AG09309 (cell line): ENCODE measurements at regions not wholly inside any gene's neighbourhood (a gene's known extent, or its start where the extent isn't known, plus 50 kb on each side); places are given as distances from the start of the nearest gene placed in this dataset.

Experiments used
- DNase-seq: peaks from one replicate; pipeline ENCODE4 v3.0.0-alpha.2; 2010; ENCODE audit warnings: low read depth
- H3K4me3 ChIP-seq: 2 replicates; pipeline ENCODE4 v1.5.1; 2011; ENCODE audit warnings: mild to moderate bottlenecking, low read depth, low read length, moderate library complexity; ENCODE audit not compliant: control insufficient read depth
- CTCF ChIP-seq: IDR thresholded peaks from 2 replicates; pipeline ENCODE4 v1.5.1; 2011; ENCODE audit warnings: mild to moderate bottlenecking, low read depth, low read length, inconsistent platforms; ENCODE audit not compliant: insufficient read depth, control insufficient read depth; ENCODE audit errors: missing control alignments

DNA sequence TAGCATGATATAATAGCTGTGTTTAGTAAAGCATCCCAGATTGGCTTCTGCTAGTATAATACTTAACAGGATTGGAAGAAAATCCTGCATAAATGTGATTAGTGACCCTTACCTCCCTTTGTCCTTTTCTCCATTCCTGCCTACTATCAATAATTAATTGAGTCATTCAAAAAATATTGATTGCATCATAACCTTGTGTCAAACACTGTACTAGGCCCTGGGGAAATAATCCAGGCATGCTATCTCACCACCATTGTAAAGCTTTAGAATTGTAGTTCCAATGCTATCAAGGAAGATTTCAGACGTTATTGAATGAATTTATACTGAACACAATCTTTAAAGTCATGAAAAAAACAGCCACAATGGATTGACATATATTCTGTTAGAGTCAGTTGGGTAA is 378.6 kb upstream of the DDHD1 start:
- DNase-seq: no peak
- H3K4me3 ChIP-seq: no peak overlapping the region
- TF ChIP-seq CTCF: no peak

- TF ChIP-seq CTCF: no peak
- DNase-seq: no peak
These were observed 378.0 kb upstream of the DDHD1 start for GRCh38 chr14:53531156-53531555.

GRCh38 chr14:53529519-53529918 is 376.4 kb upstream of the DDHD1 start:
- no peak for DNase-seq
- no peak for TF ChIP-seq CTCF
- H3K4me3 ChIP-seq: no peak overlapping the region

More at GRCh38 chr14:53531156-53531555, 378.0 kb upstream of the DDHD1 start:
- no peak overlapping the region for H3K4me3 ChIP-seq

DNA sequence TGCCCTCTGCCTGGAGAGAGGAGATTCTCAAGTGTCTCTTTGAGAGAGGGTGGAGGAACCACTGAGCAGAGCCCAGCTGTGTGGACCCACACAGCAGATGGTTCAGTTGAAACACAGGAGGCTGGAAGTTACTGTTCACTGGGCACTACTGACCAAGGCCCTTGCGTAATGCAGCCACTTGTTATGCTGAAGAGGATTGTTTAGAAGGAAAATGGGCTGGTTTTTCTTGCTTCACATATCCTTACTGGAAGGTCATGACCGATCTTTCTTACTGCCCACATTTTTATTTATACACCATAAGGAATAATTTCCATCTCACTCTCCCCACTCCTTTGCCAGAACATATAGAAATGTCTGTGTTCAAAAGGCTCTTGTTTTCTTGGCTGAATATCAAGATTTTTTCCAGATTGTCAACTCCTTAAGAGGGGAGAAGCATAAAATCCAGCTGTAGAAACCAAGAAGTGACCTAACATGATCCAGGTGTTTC is 375.1 kb upstream of the DDHD1 start:
- no peak overlapping the region for H3K4me3 ChIP-seq
- no peak for TF ChIP-seq CTCF
- DNase-seq: no peak

GRCh38 chr14:53526200-53526599 is 373.1 kb upstream of the DDHD1 start:
- no peak for TF ChIP-seq CTCF
- no peak overlapping the region for H3K4me3 ChIP-seq
- no peak for DNase-seq

DNA sequence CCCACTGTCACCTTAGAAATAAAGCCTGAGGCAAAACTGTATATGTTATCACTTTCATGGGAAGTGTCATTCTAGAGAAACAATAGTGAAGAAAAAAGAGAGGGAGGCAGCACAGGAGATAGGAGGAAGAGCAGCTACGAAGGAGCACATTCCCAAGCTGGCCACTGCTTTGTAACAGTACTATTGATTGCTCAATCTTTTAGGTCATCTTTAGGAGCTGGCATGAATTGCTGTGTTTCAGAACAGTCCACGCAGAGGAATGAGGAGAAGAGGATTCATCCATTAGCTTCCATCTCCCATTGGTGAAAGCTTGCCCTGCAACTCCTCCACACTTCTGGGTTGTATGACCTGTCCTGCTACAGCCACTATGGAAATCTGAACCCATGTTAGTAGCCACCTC is 372.5 kb upstream of the DDHD1 start:
- DNase-seq: no peak
- TF ChIP-seq CTCF: no peak
- no peak overlapping the region for H3K4me3 ChIP-seq

DNA sequence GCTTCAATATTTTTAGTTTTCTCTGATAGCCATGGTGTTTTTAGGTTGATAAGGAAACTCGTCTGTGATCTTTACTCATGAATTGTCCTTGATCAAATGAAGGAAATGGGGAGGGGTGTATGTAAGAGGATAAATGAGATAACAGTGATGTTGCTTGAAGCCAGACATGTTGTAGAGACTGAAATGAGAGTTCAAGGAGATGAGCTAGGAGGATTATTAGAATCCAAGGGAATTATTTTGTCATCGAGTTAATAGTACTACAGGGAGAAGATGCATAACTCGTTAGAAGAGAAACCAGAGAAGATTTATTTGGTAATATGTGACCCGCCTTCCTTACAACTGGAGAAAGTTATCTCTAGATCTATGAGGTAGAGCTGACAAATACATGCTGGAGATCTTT is 371.3 kb upstream of the DDHD1 start:
- no peak for TF ChIP-seq CTCF

More for the DNA sequence above, 371.3 kb upstream of the DDHD1 start:
- H3K4me3 ChIP-seq: no peak overlapping the region
- no peak for DNase-seq
